GM12878 (cell line): ENCODE measurements at regions not wholly inside any gene's neighbourhood (a gene's known extent, or its start where the extent isn't known, plus 50 kb on each side); places are given as distances from the start of the nearest gene placed in this dataset.

ENCODE experiments used
- CHD2 ChIP-seq: IDR thresholded peaks from 2 replicates; pipeline ENCODE4 v1.6.1; 2011; ENCODE audit warnings: low read depth, low read length, improper control_type of control experiment, borderline replicate concordance
- CTCF ChIP-seq, 3 experiments: IDR thresholded peaks in 2 of 3; conservative IDR thresholded peaks in 1 of 3; 2 replicates each; pipeline ENCODE4 v1.5.1; 2011; ENCODE audit warnings: low read depth in 3 of 3, low read length in 3 of 3, mild to moderate bottlenecking in 3 of 3, control low read depth in 2 of 3, moderate library complexity in 2 of 3, inconsistent platforms in 1 of 3, mixed read lengths in 1 of 3; ENCODE audit not compliant: control insufficient read depth in 2 of 3, insufficient read depth in 1 of 3; ENCODE audit errors: extremely low read depth in 1 of 3
- MTA2 ChIP-seq: fragments of 450-650 bp; IDR thresholded peaks from 2 replicates; pipeline ENCODE4 v1.6.1; 2016; ENCODE audit warnings: low read depth, mild to moderate bottlenecking, moderate library complexity
- POLR2AphosphoS2 ChIP-seq: IDR thresholded peaks from 2 replicates; pipeline ENCODE4 v1.6.1; 2011; ENCODE audit warnings: low read depth, mild to moderate bottlenecking, low read length, improper control_type of control experiment, moderate library complexity
- POLR2AphosphoS5 ChIP-seq: IDR thresholded peaks from 2 replicates; pipeline ENCODE4 v1.6.1; 2011; ENCODE audit warnings: mild to moderate bottlenecking, low read length, inconsistent platforms
- RCOR1 ChIP-seq: conservative IDR thresholded peaks from 2 replicates; pipeline ENCODE4 v1.6.1; 2012; ENCODE audit warnings: low read depth, low read length, improper control_type of control experiment
- SMARCA5 ChIP-seq: fragments of 450-650 bp; IDR thresholded peaks from 2 replicates; pipeline ENCODE4 v1.6.1; 2017; ENCODE audit warnings: mild to moderate bottlenecking
- ZNF24 ChIP-seq: fragments of 450-650 bp; IDR thresholded peaks from 2 replicates; pipeline ENCODE4 v1.6.1; 2017; ENCODE audit warnings: antibody characterized with exemption, mild to moderate bottlenecking

GRCh38 chr1:68344208-68344607 lies 105.5 kb downstream of the RPE65 start:
- TF ChIP-seq RCOR1: no peak
- no peak for TF ChIP-seq ZNF24
- no peak for TF ChIP-seq CHD2
- no peak for TF ChIP-seq CTCF (IDR thresholded peaks at IDR 0.05 in 2 of 3, conservative IDR thresholded peaks at IDR 0.05 in 1 of 3; ENCODE audit: control insufficient read depth in 2 of 3, extremely low read depth in 1 of 3, insufficient read depth in 1 of 3, low read depth in 3 of 3, low read length in 3 of 3)
- TF ChIP-seq POLR2AphosphoS5: no peak
- no peak for TF ChIP-seq SMARCA5
- no peak for TF ChIP-seq MTA2
- TF ChIP-seq POLR2AphosphoS2: no peak
